Stimulated activated CD8-positive, alpha-beta memory T cell treated with anti-CD3 and anti-CD28 coated beads, Interleukin-7, amount 100 ng/mL, for 24 hours (primary cell): ENCODE measurements at regions not wholly inside any gene's neighbourhood (a gene's known extent, or its start where the extent isn't known, plus 50 kb on each side); places are given as distances from the start of the nearest gene placed in this dataset.
"Not testable (repeated sequence)": the region's sequence is repeated elsewhere in the genome, so short reads cannot be mapped to it uniquely, and the experiment has no call there.

Source experiments
- DNase-seq: peaks from one replicate; pipeline ENCODE4 v3.0.0-alpha.2; 2020; ENCODE audit warnings: low read depth

DNA sequence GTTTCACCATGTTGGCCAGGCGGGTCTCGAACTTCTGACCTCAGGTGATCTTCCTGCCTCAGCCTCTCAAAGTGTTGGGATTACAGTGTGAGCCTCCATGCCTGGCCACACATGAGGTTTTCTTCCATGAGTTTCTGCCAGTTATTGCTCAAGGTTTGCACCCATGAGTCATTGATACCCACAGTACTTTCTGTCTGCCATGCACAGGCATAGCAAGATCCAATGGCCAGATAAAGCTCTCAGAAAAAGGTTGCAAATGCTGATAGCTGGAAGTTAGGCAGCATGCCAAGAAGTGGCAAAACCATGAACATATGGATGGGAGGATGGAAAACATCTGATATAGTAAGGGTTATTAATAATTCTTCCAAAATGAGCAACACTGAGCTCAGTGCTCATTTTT is 298.7 kb upstream of the NRG3 start:
- DNase-seq: no peak

DNA sequence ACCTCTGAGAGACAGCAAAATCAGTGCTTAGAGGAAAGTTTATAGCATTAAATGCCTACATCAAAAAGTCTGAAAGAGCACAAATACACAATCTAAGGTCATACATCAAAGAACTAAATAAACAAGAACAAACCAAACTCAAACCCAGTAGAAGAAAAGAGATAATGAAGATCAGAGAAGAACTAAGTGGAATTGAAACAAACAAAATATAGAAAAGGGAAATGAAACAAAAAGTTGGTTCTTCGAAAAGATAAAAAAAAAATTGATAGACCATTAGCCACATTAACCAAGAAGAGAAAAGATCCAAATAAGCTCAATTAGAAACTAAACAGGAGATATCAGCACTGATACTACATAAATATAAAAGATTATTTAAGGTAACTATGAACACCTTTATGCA is 280.0 kb upstream of the NRG3 start:
- DNase-seq: no peak

DNA sequence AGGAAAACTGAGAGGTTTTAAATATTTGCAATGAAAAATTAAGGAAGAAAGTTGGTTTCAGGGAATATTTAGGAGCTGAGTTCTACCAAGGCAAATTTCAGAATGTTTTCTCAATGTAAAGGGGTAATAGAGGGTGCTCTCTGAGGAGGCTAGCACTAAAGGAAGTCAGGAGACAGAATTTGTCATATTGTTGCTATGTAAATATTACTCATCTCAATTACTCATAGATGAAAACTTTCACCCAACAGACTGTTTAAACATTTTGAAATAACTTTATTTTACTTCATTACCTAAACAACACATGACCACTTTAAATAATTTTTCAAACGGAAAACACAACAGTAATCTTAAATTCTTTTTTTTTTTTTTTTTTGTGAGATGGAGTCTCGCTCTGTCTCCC is 274.8 kb upstream of the NRG3 start:
- DNase-seq: no peak

DNA sequence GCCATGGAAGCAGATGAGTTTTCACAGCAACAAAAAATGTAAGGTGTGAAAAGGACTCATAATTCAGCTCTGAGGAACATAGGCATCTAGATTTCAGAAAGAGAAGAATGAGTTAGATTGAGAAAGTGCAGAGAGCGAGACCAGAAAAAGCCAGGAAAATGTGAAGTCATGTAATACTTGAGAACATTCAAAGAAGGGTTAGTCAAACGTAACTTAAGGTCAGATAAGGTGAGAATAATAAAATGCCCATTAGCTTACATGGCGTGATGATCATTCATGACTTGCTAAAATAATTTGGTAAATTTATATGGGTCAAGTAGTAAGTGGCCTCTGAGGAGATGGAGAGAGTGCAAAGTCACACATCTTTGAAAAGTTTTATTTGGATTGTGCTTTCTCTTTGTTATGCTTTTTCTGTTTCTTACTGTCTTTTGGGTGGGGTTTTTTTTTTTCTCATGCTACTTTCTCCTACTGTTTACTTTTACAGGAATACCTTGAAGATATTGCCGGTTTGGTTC is 271.8 kb upstream of the NRG3 start:
- DNase-seq: no peak

DNA sequence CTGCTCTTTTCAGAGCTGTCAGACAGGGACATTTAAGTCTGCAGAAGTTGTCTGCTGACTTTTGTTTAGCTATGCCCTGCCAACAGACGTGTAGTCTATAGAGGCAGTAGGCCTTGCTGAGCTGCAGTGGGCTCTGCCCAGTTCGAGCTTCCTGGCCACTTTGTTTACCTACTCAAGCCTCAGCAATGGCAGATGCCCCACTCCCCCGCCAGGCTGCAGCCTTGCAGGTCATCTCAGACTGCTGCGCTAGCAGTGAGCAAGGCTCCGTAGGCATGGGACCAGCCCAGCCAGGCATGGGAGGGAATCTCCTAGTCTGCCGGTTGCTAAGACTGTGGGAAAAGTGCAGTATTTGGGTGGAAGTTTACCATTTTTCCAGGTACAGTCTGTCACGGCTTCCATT is 230.5 kb upstream of the NRG3 start:
- DNase-seq: not testable (repeated sequence)

DNA sequence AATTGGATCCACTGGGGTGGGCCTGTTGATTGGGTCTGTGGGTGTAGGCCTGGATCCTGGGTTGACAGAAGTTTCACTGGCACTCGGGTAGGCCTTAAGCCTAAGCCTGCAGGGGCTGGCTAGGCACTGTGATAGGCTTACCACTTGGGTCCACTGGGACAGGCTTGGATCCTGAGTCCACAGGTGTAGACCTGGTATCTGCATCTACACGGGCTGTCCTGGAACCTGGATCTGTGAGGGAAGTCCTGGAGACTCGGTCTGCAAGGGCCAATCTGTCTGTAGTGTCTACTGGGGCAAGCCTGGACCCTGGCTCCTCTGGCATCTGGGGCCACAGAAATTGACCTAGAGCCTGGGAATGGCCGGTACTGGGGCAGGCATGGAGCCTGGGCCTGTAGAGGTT is 219.0 kb upstream of the NRG3 start:
- no peak for DNase-seq

DNA sequence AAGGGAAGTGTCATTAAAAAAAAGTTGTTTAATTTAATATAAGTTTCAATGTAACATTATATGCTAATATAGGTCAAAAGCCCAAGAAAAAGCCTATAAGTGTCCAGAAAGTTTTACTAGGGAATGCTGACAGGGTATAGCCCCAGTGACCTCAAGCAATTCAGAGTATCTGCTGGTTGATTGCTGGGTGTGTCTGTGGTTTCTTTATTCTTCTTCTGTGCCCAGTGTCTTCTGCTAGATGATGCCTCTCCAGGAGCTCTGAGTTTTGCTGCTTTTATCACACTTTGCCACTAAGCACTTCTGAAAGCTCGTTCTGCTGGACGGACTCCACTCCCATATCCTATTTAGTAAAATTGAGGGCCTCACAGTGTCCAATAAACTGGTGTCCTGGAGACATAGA is 212.2 kb upstream of the NRG3 start:
- no peak for DNase-seq

DNA sequence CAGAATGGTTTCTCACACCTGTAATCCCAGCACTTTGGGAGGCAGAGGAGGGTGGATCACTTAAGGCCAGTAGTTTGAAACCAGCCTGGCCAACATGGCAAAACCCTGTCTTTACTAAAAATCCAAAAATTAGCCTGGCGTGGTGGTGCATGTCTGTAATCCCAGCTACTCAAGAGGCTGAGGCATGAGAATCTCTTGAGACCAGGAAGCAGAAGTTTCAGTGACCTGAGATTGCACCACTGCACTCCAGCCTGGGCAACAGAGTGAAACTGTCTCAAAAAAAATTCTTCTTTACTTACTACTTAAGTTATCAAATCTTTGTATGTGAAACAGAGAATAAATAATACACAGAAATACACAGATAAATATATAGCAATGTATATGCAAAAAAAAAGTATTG is 210.2 kb upstream of the NRG3 start:
- DNase-seq: not testable (repeated sequence)

DNA sequence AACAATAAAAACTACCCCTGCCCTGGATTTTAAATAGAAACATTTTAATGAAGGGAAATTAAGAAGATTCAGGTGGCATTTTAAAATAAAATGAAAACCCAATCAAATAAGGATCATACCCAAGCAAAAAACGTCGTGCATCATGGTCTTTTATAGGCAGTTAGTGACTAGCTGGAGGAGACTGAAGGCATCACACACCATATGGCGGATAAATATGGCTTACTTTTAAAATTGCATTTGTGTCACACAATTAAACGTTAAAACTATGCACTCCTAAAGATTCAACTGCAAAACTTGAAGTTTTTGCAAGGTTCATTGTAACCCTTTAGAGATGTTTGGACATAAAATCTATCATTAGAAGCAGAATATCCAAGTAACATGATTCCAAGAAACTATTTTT is 200.1 kb upstream of the NRG3 start:
- DNase-seq: no peak

DNA sequence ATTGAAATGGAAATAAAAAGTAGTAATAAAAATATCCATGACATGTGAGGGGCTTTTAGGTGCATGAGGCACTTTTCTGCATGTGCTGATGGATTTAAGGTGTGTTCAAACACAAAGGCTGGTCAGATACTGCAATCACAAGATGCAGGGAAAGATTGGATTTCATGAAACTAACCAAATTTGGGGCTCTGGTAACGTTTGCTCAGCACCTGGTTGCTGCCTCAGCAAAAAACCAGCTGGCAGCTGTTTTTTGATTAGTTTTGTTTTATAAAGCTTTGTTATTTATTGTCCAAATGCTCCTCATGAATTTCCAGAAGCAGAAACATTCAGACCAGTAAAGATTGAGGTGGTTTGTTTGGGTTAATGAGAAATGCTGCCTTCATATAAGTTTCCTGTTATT is 195.7 kb upstream of the NRG3 start:
- DNase-seq: no peak

DNA sequence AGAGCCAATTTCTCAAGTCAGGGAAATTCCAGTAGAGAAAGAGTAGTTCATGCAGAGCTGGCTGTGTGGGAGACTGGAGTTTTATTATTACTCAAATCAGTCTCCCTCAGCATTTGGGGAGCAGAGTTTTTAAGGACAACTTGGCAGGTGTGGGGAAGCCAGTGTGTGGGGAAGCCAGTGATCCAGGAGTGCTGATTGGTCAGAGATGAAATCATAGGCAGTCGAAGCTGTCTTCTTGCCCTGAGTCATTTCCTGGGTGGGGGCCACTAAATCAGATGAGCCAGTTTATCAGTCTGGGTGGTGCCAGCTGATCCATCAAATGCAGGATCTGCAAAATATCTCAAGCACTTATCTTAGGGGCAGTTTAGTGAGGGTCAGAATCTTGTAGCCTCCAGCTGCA is 194.6 kb upstream of the NRG3 start:
- DNase-seq: no peak

DNA sequence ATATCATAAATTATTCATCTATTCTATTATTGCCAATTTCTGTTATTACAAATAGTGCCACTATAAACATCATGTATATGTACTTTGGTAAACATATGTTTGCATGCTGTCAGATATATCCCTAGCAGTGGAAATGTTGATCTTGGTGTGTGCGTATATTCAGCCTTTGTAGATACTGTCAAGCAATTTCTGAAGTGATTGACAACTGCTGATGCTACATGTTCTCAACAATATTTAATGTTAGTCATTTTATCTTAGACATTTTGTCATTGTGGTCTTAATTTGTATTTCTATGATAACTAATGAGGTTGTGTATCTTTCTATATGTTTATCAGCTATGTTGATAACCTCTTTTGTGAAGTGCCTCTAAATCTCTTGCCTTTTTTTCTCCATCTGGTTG is 186.5 kb upstream of the NRG3 start:
- DNase-seq: no peak

DNA sequence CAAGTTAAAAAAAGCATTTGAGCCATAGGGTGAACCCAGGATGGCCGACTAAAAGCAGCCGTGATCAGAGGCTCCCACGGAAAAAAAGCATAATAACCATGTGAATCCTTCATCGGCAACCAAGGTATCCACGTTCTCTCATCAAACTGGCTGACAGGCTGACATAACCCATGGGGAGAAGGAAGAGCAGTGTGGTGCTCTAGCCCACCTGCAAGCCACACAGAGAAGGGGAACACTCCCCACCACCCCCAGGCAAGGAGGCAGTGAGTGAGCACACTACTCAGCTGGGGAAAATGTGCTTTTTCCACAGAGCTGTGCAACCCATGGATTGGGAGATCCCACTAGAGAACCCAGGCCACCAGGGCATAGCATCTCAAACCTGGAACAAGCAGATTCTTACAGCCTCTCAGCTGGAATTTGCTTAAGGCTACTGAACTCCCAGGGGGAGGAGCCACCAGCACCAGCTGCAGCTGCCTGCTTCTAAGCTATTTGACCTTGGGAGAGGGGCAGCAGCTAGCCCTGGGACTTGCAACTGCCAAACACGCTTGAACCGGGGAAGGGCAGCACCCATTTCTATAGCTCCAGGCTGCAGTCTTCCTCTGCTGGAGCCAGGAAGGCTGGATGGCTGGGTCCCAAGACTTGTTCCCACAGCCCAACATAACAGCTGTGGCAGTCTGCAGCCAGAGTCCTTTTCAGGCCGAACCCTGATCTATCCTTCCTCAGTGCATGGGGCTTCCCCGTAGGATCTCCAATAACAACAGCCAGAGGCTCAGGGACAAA is 178.2 kb upstream of the NRG3 start:
- no peak for DNase-seq

DNA sequence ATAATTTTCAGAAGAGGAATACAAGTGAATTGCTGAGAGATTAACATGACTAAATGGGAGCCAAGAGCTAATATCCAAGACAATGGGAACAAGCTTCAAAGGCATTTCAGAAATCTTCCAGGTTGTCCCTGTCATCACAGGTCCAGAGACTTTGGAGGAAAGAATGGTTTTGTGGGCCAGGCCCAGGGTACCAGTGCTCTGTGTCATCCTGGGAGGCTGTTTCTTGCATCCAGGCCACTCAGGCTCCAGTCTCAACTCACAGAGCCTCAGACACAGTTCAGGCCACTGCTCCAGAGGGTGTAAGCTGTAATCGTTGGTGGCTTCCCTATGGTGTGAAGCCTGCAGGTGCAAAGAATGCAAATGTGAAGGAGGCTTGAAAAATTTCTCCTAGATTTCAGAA is 170.4 kb upstream of the NRG3 start:
- DNase-seq: no peak

DNA sequence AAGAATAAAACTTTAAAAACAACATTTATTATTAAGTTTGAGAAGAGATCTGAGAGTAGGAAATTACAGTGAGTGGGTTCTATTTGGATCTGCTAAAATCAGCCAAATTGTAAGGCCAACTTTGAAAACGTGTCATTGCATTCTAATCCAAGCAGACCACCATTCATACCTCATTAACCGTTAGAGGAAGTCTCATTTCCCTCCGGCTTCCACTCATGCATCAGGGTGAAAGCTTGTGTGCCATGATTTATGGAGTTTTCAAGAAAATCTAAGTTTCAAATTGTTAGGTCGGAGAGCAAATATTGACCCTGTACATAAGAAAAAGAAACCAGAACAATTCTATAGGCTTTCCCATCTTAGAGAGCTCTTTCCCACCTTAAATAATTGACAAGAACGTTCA is 166.6 kb upstream of the NRG3 start:
- no peak for DNase-seq

DNA sequence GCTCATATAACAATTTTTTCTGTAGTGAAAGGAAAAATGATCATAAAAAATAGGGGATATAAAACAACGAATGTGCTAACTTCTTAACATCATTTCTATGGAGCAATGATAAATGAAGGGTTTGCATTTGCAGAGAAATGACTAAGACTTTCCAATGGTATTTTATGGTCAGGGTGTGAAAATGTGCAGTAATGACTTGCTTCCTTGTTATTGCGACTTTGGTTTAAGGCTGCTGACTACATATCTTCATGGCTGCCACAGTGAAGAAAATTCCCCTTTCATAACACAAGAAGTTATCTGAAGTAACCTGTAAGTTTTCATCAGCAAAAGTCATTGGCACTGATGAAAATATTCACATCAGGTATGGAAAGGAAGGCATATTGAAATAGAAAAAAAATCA is 166.1 kb upstream of the NRG3 start:
- DNase-seq: no peak

DNA sequence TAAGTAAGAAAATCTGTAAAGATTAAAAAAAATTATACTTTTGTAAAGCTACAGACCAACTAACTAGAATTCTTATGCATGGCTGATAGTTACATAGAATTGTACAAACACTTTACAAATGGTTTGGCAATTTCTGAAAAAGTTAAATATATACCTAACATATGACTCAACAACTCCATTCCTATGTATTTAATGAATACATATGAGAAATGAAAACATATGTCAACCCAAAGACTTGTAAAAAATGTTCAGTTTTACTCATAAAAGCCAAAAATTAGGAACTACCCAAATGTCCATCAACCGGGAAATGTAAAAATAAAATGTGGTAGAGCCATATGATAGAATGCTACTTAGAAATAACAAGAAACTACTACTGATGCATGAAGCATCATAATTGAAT is 152.6 kb upstream of the NRG3 start:
- DNase-seq: no peak

DNA sequence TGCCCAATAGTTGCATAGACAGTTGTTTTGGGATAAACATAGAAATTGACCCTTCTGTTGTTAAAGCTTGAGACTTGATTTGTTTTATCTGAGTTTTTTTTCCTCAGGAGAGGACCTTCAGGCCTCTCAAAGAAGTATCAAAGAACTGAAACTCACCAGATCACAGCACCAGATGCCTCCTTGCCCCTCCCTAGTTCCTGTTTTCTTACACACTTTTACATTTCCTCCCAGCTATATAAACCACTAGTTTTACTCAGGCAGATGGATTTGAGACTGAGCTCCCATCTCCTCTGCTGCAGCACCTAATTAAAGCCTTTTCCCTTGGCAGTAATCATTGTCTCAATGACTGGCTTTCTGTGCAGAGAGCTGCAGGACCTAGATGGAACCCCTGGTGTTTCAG is 150.6 kb upstream of the NRG3 start:
- DNase-seq: no peak

DNA sequence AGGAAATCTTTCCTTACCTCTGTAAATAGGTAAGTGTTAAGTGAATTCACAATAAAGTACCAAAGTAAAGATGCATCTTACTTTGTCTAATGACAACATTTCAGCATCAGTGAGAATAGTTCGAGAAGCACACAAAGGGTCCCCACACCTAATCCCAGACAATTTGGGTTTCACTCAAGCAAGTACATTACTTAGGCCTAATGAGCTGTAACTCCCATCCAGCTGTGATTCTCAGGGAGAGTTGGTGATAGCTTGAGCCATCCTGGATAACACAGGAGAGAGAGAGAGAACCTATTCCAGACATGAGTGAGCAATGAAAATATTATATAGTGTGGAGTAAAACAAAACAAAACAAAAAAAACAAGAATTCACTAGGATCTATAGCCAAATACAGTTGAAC is 149.1 kb upstream of the NRG3 start:
- no peak for DNase-seq

DNA sequence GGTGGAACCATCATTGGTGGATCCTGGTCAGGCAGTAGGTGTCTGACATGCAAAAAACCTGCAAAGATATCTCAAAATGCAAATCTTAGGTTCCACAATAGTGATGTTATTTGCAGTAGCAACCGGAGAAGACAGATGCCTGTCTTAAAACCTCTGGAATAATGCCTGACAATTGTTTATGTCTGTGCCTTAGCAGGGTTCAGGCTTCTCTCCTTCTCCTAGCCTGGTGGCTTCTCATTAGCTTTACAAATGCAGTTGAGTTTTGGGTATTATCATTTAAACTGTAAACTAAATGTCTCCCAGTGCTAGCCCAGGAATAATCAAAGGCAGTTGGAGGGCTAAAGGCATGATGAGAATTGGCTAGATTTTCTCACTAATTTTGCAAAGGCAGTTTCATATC is 146.3 kb upstream of the NRG3 start:
- DNase-seq: no peak

DNA sequence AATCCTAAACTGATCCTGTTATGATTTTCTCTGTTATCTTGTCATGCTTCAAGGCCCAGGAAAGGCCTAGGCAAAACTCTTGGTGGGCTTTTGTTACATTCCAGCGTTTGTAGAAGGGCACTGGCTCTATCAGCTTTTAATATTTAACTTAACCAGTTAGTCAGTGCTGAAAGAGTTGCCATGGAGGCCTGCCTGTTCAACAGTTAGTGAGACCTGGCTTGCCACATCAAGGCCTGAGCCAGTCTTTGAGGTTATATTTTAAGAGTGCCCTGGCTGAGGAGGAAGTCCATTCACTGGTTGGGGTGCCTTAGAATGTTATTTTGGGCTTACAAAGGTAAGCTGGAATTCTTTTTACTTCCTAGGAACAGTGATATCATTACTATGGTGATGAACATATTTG is 144.1 kb upstream of the NRG3 start:
- no peak for DNase-seq

DNA sequence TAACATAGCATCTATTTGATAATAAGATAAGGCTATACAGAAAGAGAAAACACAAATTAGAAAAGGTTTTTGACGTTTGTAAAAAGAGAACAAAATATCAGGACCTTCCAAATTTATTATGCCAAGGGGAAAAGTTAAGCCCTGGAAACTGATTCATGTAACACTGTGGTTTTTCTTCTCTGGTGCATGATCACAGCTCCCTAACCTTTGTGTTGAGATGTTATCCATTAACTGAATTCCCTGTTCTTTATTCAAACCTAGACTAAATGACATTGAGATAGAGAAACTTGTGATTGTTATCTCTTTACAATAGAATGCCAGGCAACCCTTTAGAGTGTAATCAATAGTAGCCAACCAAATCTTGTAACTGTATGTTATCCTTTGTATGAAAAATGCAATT is 141.5 kb upstream of the NRG3 start:
- DNase-seq: no peak

DNA sequence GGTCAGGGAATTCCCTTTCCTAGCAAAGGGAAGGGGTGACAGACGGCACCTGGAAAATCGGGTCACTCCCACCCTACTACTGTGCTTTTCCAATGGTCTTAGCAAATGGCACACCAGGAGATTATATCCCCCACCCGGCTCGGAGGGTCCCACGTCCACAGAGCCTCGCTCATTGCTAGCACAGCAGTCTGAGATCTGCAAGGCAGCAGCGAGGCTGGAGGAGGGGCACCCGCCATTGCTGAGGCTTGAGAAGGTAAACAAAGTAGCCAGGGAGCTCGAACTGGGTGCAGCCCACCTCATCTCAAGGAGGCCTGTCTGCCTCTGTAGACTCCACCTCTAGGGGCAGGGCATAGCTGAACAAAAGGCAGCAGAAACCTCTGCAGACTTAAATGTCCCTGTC is 139.8 kb upstream of the NRG3 start:
- DNase-seq: not testable (repeated sequence)

DNA sequence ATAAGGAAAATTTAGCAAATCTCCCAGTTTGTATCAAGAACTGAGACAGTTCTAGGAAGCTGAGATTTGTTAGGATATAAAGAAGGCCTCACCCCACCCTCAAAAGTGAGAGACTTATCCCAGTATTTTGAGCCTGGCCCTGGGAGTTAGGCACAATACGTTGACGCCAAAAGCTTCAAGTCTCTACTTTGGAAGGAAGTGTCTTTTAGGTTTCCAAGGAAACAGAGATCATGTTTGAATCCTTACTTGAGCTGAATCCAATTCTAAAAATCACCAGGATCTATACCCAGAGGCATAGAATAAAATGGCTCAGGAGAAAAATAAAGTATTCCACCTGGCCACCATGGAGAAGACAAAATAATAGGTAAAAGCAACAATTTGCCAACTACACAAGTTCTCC is 115.9 kb upstream of the NRG3 start:
- DNase-seq: no peak
